Activated CD4-positive, alpha-beta T cell treated with anti-CD3 and anti-CD28 coated beads, Interleukin-2, Interleukin-6, amounts not matched to agents 100 ng/mL and 50 ng/mL, durations not matched to agents 16 hours and 8 hours (primary cell): ENCODE measurements at regions not wholly inside any gene's neighbourhood (a gene's known extent, or its start where the extent isn't known, plus 50 kb on each side); places are given as distances from the start of the nearest gene placed in this dataset.

Experiments
- DNase-seq: peaks from one replicate; pipeline ENCODE4 v3.0.0-alpha.2; 2020

DNA sequence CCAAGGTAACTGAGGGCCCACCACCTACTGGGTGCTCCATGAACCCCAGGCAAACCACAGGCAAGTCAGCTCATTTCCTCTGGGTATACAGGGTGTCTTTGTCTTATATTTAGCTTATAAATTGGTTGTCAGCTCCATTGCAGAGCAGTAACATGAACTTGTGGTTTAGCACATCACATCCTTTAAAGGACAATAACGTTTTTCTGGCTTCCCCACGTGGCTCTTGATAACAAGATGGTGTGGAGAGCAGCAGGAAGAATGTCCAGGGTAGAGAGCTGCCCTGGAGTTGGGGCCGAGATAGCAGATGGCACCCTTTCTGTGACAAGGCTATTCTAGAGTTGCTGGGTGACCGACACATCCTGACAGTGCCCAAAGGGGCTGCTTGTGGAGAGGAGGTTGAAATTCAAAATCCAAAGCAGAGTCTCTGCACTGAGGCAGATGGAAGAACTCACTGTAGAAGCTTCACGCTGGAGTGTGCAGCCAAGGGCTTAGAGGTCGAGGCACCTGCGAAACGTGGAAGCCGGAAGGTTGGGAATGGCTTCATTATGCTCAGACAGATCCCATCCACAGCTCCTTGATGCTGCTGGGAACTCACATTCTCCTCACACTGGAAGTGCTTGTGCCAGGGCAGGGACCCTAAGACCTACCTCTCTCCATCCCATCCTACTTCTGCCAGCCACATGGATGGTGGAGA is 133.0 kb upstream of the FRY start:
- DNase-seq, result no peak

DNA sequence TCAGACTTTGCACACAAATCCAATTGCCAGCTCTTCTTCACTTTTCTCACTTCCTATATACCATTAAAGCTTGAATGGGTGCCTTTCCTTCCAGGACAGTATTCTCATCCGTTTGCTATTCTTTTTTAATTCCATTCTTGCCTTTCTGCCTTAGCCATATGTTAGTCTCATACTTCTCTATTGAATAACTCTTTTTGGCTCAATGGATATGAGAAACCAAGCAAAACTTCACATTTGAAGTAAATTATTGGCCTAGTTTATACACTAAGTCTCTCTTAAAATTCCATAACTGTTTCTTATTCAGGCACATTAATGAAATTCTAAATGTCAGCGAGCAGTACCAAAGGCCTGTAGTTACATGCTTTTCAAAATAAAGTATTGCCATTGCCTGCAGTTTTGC is 129.6 kb upstream of the FRY start:
- no peak for DNase-seq

DNA sequence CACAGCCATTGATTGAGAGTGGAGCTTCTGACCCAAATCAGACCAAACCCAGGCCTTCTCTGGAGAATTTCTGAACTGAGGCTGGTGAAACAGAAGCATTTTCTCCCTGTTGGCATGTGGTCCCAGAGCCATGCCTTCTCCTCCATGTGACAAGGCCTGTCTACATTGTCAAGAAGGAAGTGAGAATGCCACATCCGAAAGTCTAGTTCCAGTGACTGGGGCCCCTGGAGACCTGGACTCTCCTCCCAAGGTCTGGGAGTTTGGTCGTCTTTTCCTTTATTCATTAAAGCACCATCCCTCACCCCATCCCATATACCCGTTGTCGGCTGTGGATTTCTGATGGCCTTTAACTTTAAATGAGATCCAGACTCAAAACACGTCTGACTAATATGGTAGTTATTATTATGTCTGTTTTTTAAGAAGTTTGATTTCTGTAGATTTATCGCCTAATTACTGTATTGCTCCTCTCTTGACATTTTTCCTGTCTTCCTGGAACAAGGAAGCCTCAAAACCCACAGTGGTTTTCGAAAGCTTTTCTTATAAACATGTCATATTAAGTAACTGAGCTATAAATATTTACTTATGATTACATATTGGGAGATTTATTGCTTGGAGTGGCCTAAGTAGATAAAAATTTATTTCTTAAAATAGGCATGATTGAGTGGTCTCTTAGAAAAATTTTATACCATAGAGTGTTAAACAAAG is 128.3 kb upstream of the FRY start:
- no peak for DNase-seq

DNA sequence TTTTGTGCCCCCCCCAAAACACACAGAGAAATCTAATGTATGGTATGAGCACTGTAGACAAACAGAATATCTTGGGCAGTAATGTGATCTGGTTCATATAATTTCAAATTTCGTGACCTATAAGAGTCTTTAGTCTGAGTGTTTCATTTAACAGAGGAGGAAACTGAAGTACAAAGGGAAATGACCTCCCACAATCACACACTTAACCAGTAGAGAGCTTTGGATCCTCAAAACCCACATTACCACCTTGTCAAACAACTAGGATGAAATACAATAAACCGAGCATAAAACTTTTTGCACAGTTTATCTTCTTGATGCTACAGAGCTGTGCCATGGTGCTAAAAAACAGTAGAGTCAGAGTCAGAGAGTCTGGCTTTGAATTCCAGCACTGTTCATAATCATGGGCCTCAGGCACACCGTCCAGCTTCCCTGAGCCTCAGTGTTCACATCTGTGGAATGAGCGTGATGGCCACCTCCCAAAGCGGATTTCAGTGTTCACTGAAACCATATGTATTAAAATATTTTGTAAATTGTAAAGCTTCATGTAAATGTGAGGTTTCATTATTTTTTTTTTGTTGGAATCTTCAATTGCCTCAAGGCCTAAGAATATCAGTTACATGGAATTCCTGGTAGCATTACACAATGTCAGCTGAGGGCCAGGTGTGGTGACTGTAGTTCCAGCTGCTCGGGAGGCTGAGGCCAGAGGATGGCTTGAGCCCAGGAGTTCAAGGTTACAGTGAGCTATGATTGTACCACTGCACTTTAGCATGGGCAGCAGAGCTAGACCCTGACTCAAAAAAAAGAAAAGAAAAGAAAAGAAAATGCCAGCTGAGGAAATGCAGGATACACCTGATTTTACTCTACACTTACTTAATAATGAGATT is 126.4 kb upstream of the FRY start:
- DNase-seq, result no peak

DNA sequence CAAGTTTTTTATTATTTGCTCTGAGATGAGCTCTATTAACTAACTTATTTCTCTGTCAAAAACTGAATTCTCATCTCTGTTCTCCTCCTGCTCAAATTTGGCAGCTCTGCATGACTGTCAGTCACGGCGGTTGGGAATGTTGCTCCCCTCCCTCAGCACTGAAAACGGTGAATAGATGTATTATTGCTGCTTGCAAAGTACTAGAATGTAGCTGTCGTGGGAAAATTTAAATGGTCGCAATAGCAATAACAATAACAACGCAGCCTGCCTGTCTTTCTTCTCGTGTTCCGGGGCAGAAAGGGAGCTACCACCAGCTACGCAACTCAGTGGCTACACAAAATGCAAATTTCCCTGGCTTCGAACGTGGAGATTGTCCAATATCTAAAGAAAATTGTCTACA is 125.6 kb upstream of the FRY start:
- no peak for DNase-seq

DNA sequence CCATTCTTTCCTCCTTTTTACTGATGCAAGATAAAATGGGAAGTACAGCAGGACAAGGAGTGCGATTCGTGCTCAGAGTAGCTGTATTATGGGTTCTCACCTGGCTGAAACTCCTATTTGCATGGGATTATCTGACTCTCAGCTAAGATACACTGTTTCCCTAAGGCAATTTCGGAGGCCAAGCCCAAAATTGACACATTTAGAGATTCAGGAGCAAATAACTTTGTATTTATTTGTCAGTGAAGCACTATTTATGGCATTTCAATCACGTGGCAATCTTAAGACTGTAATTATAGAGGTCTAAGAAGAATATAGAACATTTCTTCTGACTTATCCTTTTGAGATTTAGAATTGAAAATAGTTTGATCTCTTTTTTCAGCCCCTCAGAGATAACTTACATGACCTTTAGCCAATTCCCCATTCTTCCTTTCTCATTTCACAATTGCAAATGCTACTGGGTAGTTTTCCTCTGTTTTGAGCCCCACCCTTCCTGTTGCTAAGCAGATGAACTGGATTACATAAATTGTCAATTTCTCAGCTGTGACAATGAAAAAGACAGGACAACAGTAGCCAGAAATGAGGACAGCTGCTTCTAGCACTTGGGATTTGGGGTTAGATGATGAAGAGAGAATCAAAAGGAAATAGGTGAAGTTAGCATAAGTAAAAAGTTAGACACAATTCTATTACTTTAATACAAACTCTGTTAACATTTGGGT is 122.7 kb upstream of the FRY start:
- no peak for DNase-seq

DNA sequence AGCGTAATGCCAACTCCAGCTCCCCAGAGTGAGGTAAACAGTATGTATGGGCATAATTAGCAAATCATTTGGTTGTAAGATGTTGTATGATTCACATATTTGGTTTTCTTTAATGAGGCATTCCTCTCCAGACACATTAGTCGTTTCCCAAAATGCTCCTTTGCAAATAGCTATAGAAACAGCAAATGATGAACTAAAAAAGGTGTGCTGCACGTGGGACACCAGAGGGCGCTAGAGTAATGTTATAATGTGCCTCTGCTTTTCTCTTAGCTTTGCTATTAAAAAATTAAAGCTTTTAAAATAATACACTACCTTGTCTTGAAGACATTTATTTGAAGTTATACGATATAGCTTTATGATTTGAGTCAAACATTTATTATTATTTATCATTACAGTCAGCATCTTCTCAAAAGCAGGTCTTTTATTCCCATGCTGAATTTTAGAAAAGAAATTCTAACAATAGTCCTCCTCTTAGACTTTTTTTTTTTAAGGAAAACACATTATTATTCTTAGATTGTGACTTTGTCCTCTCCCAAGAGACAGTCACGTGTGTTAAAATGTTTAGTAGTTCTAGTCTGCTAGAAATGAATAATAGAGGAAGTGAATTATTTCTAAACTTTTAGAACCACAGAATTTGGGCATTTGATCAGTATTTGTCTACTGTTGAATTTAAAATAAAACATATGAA is 121.6 kb upstream of the FRY start:
- peak; percentile 70 for DNase-seq

DNA sequence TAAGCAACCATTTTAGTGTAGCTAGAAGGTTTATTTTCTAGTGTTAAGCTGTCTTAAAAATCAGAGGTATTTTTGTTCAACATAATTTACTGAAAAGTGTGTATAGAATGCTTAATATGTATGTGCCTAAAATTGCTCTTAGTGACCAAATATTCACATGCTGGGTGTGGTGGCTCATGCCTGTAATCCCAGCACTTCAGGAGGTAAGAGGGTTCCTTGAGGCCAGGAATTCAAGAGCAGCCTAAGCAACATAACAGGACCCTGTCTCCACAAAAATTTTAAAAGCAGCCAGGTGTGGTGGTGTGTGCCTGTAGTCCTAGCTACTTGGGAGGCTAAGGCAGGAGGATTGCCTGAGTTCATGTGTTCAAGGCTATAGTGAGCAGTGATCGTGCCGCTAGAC is 120.9 kb upstream of the FRY start:
- DNase-seq, result no peak

DNA sequence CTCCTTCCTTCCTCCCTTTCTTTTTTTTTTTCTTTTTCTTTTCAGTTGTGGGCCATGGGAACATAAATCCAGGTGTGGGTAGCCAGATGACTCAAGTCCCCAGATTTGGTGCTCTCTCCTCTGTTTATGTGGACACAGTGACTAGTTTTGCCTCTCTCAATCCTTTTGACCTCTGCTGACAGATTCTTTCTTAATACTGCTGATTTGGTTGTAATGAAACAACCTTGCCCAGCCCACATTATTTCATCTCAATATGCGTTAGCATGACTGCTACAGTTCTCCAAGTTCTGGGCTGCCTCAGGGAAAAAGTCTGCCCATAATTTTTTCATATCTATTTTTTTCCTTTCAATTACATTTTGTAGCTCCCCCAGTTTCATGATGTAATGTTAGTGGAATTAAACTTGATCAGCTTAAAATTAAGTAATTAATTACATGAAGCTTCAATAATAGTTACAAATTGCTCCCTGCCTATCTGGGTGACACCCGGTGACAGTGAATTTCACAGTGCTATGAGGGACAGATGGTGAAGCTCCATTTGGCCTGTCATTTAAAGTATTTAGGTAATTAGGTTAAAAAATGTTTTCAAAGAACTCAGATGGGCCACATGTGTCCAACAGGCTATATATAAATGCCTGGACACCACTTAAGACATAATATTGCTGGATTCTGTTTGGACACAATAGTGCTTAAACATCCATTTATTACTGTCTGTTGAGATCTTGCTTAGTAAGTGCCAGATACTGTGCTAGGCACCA is 118.8 kb upstream of the FRY start:
- DNase-seq, result no peak

DNA sequence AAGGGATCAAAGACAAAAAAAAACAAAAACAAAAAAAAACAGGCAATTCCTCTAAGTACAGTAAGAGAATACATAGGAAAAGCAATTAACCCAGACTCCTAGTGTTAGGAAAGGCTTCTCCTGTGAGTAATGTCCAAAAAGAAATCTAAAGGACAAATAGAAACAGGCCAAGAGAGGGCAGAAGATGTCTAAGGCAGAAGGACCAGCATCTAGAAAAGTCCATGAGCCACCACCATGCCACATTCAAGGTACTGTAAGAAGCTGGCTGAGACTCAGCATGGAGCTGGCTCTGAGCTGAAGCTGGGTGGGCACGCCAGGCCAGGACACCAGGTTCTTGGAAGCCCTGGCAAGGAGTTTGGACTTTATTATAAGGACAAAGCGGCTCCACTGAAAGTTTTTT is 118.1 kb upstream of the FRY start:
- no peak for DNase-seq

DNA sequence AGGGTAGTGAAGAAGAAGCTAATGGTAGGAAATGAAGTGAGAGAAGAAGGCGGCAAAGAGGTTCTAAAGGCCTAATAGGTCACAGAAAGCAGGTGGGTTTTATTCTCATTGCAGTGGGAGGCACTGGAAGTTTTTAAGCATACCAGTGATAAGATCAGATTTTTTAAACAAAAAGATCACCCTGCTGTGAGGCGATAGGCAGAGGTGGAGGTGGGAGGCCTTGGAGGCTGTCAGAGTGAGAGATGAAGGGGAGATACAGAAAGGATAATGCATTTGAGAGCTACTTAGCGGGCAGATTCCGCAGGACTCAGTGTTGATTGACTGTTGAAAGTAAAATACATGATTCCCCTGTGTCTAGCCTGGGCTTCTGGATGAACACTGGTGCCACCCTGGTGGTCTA is 116.7 kb upstream of the FRY start:
- no peak for DNase-seq

DNA sequence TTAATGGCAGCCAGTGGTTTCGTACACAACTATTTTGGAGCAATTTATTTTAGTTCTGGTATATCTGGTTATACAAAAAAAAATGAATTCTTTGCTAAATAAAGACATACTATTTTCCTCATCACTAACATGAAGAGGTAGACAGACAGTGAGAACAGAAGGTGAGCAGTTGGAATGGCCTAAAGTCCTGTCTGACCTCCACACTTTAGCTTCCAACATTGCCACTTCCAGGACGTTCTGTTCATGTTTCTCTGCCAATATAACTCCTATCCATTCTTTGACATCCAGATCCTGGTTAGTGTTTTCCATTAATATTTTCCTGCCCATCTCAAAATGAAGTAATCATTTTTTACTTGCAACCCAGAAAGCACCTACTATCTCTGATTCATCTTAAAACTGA is 112.9 kb upstream of the FRY start:
- DNase-seq, result no peak

DNA sequence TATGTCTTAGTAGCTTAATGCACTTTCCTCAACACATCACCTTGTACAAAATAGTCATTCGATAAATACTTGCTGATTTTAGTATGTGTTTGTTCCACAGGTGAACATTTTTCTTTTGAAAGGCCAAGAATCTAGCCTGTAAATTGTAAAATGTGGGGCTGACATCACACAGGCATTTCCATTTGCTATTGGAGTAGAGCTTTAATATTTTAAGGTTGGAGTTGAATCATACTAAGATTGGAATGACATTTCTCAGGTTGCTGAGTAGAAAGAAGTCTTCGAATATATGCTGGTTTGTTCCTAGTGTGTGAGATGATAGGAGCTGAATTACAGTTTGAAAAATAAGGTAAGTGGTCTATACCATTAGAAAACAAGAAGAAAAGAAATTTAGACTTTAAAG is 112.3 kb upstream of the FRY start:
- DNase-seq, result no peak

DNA sequence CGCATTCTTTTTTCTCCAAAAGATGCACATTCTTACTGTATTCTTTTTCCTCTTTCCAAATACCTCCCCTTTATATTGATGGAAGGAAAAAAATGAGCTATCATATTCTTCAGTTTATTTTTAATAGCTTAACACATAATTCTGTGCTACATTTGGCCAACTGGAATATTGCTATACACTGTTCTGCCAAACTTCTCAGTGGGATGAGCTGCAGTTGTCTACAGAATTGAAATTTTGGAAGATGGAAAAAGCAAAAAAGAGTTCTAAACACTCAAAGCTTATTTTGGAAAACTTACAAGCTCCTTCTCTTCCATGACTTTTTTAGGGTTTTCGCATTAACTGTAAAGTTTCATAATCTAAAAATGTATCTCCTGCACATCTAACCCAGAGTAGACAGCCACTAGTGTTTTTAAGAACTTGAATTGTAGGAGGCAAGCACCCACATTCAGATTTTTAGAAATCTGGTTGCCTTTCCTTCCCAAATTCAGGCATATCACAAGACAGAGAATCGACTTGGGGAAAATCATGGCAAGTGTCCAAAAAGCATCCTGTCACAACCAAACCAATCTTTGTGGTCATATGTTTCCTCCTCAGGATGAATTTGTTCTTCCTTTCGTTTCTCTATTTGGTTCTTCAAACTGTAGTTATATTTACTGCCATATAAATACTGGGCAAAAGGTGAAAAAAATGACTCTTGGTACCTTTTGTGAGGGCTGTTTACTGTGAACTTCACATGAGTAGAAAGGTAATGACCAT is 111.4 kb upstream of the FRY start:
- DNase-seq, result no peak

DNA sequence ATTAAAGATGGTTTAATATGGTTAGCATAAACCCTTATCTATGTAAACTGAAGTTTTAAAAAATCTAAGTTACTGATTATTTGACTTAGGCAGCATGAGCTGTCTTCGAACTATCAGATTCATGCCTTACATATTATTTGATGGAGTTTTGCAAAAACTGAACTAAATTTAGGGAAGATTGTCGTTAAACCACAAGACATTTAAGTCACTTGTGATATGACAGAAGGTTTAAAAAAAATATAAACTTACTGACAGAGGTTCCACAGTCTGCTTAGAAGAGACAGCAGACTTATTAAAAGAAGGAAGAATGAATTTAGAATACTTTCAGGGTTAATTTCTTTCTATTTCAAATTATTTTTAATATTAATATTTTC is 110.9 kb upstream of the FRY start:
- no peak for DNase-seq

DNA sequence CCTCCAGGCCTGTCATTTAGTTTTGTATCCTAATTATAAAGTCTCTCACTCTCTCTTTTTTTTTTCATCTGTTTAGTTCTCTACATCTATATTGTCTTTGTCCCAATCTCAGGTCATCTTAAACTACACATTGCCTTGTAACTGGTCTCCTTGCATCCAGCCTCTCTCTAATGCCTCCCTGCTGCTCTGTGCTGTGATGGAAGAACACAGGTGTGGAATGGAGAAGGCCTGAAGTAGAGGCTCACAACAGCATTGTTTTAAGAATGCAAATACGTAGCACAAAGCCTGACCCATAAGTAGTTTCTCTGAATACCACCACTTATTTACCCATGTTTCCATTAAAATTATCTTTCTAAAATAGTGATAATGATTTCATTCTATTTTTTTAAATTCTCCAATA is 108.8 kb upstream of the FRY start:
- DNase-seq, result no peak

DNA sequence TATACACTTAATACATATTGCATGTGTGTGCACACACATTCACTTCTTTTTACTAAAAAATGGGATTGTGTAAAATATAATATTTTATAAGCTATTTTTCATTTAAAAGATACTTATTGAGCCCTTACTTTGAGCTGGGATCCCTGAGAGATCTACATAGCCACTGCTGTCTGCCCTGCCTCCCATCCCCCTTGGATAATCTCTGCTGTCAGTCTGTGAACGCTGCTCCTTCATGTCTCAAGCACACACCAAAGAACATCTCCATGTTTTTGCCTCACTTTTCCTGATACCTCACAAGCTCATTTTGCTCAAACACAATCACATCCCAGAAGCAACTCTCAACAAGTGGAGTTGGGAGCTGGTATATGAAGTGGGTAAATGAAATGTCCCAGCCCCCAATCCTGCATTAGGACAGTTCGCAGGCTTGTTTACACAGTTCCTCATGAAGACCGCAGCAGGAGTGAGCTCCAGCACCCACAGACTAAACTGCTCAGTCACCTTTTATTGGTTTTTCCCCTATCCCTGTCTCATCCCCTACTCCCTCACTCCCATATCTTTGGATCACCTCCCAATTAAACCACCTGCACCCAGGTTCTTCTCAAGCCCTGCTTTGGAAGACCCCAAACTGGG is 108.3 kb upstream of the FRY start:
- no peak for DNase-seq

DNA sequence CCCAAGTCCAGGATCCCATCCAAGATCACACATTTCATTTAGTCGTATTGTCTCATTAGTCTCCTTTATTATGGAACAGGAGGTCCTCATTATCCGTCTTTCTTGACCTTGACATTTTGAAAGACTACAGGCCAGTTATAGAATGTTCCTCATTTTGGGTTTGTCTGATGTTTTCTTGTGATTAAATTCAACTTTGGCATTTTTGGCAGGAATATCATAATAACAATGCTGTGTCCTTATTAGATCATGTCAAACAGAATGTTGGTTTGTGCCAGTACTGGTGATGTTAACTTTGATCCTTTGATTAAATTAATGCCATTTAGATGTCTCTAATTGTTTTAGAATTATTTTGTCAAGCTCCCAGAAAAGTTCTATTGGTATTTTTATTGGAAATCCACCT is 106.5 kb upstream of the FRY start:
- no peak for DNase-seq

DNA sequence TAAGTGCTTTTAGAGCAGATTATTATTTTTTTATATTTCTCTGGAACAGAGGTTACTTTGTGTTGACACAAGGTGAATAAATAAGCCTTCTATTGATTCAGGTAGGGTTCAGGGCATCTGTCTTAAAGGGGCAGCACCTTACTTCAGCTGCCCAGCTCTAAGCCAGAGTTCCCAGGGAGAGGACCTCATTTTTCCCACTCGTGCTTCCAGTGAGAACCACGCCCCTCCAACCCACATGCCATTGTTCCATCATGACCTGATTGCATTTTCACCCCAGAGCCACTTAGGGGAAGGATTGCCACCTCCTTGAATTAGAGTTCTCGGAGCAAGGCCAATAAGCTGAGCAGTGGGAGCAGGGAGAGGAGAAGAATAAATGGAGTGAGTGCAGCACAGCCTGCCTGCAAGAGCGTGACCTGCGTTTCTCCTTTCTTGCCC is 104.3 kb upstream of the FRY start:
- no peak for DNase-seq

DNA sequence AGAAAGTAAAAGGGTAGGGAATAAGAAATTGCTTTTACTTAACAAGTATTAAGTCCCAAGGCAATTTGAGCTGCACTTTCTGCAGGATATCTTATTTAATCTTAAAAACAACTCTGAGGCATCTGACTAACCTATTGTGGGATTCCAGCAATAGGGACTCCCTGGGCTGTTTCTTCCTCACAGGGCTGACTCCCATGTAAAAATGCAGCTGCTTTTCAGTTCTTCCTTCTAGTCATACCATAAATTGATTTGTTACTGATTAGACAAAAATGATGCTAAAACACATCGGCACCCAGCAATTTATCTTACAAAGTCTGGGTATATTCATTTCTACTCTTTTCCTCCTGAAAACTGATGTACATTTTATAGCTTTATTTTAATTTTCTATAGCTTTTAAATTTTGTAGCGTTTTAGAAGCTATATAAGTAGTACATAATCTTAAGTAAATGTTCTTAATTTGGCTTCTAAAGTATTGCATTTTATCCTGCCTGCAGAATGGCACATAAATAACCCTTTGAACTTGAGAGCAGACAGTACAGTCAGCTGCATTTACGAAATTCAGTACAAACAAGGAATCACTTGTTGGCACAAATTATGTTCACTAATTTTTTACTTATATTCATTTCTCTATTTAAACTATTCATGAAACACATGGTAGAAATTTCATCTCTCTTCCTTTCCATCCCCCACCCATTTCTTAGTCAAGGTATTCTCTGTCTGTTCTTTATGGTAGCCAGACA is 102.4 kb upstream of the FRY start:
- DNase-seq, result no peak
